ENCODE measurements at regions not wholly inside any gene's neighbourhood (a gene's known extent, or its start where the extent isn't known, plus 50 kb on each side); places are given as distances from the start of the nearest gene placed in this dataset.
A peak's percentile ranks its signal among the peaks of the same experiment; 100 is the strongest.
"Not testable (repeated sequence)": the region's sequence is repeated elsewhere in the genome, so short reads cannot be mapped to it uniquely, and the experiment has no call there.

- not testable (repeated sequence) for DNase-seq (ENCODE audit: low spot score)
These were observed 150.6 kb upstream of the ANKRD20A1 start for GRCh38 chr9:67708109-67708508.

GRCh38 chr9:67711429-67711828 lies 147.3 kb upstream of the ANKRD20A1 start:
- not testable (repeated sequence) for DNase-seq (ENCODE audit: low spot score)

- peak; percentile 0 for DNase-seq (ENCODE audit: low spot score)
These were observed 146.8 kb upstream of the ANKRD20A1 start for GRCh38 chr9:67711931-67712330.

GRCh38 chr9:67712956-67713355 lies 145.8 kb upstream of the ANKRD20A1 start:
- not testable (repeated sequence) for DNase-seq (ENCODE audit: low spot score)

GRCh38 chr9:67717830-67718388 lies 140.8 kb upstream of the ANKRD20A1 start:
- DNase-seq (ENCODE audit: low spot score): not testable (repeated sequence)

- DNase-seq (ENCODE audit: low spot score): not testable (repeated sequence)
These were observed 138.2 kb upstream of the ANKRD20A1 start for GRCh38 chr9:67720491-67720890.

GRCh38 chr9:67722460-67723090 lies 136.2 kb upstream of the ANKRD20A1 start:
- DNase-seq (ENCODE audit: low spot score): not testable (repeated sequence)

GRCh38 chr9:67723185-67723584 lies 135.5 kb upstream of the ANKRD20A1 start:
- not testable (repeated sequence) for DNase-seq (ENCODE audit: low spot score)

- DNase-seq (ENCODE audit: low spot score): not testable (repeated sequence)
These were observed 133.8 kb upstream of the ANKRD20A1 start for GRCh38 chr9:67724885-67725284.

GRCh38 chr9:67726213-67726988 lies 132.3 kb upstream of the ANKRD20A1 start:
- DNase-seq (ENCODE audit: low spot score): not testable (repeated sequence)

- not testable (repeated sequence) for DNase-seq (ENCODE audit: low spot score)
These were observed 95.6 kb upstream of the ANKRD20A1 start for GRCh38 chr9:67763133-67763532.

- not testable (repeated sequence) for DNase-seq (ENCODE audit: low spot score)
These were observed 86.9 kb upstream of the ANKRD20A1 start for GRCh38 chr9:67771807-67772206.

GRCh38 chr9:67800170-67800569 lies 58.6 kb upstream of the ANKRD20A1 start:
- DNase-seq (ENCODE audit: low spot score): not testable (repeated sequence)
